ENCODE measurements at regions not wholly inside any gene's neighbourhood (a gene's known extent, or its start where the extent isn't known, plus 50 kb on each side); places are given as distances from the start of the nearest gene placed in this dataset.

- TF ChIP-seq CTCF (optimal IDR thresholded peaks at IDR 0.05 in 1 of 3, IDR thresholded peaks at IDR 0.05 in 1 of 3, conservative IDR thresholded peaks at IDR 0.05 in 1 of 3; ENCODE audit: extremely low read depth in 1 of 3, insufficient read depth in 2 of 3, low read length in 3 of 3) (no peak), EZH2 (IDR thresholded peaks at IDR 0.05; ENCODE audit: low read length) (no peak)
These were observed 57.4 kb downstream of the SOCS3 start for GRCh38 chr17:78302478-78302877.
